ENCODE measurements at regions not wholly inside any gene's neighbourhood (a gene's known extent, or its start where the extent isn't known, plus 50 kb on each side); places are given as distances from the start of the nearest gene placed in this dataset.

- DNase-seq (ENCODE audit: low spot score) = no peak
These were observed 208.7 kb downstream of the PTPRU start for GRCh38 chr1:29444782-29445729.

GRCh38 chr1:29444081-29444715, 207.9 kb downstream of the PTPRU start:
- DNase-seq (ENCODE audit: low spot score) = no peak

GRCh38 chr1:29441916-29442668, 205.8 kb downstream of the PTPRU start:
- no peak for DNase-seq (ENCODE audit: low spot score)

- no peak for DNase-seq (ENCODE audit: low spot score)
These were observed 203.3 kb downstream of the PTPRU start for GRCh38 chr1:29439615-29440014.

GRCh38 chr1:29438991-29439390, 202.7 kb downstream of the PTPRU start:
- no peak for DNase-seq (ENCODE audit: low spot score)

GRCh38 chr1:29437946-29438345, 201.6 kb downstream of the PTPRU start:
- DNase-seq (ENCODE audit: low spot score) = no peak

GRCh38 chr1:29436181-29436785, 200.0 kb downstream of the PTPRU start:
- no peak for DNase-seq (ENCODE audit: low spot score)

GRCh38 chr1:29433830-29434229, 197.5 kb downstream of the PTPRU start:
- DNase-seq (ENCODE audit: low spot score) = no peak

GRCh38 chr1:29431138-29431537, 194.8 kb downstream of the PTPRU start:
- no peak for DNase-seq (ENCODE audit: low spot score)

- DNase-seq (ENCODE audit: low spot score) = no peak
These were observed 193.3 kb downstream of the PTPRU start for GRCh38 chr1:29429656-29430055.

- no peak for DNase-seq (ENCODE audit: low spot score)
These were observed 192.7 kb downstream of the PTPRU start for GRCh38 chr1:29428997-29429396.

- DNase-seq (ENCODE audit: low spot score) = no peak
These were observed 191.9 kb downstream of the PTPRU start for GRCh38 chr1:29428280-29428615.

GRCh38 chr1:29427614-29428279, 191.4 kb downstream of the PTPRU start:
- DNase-seq (ENCODE audit: low spot score) = no peak

GRCh38 chr1:29426701-29427279, 190.5 kb downstream of the PTPRU start:
- DNase-seq (ENCODE audit: low spot score) = no peak

- DNase-seq (ENCODE audit: low spot score) = no peak
These were observed 189.3 kb downstream of the PTPRU start for GRCh38 chr1:29425631-29426030.

GRCh38 chr1:29424266-29424665, 187.9 kb downstream of the PTPRU start:
- no peak for DNase-seq (ENCODE audit: low spot score)

- no peak for DNase-seq (ENCODE audit: low spot score)
These were observed 183.9 kb downstream of the PTPRU start for GRCh38 chr1:29420202-29420601.

GRCh38 chr1:29417971-29418370, 181.6 kb downstream of the PTPRU start:
- DNase-seq (ENCODE audit: low spot score) = no peak

GRCh38 chr1:29417147-29417858, 181.0 kb downstream of the PTPRU start:
- DNase-seq (ENCODE audit: low spot score) = no peak

GRCh38 chr1:29416267-29417146, 180.2 kb downstream of the PTPRU start:
- DNase-seq (ENCODE audit: low spot score) = no peak

All from Ammon's horn (tissue), 1 donor.